HG03159 (cell line): ENCODE measurements at regions not wholly inside any gene's neighbourhood (a gene's known extent, or its start where the extent isn't known, plus 50 kb on each side); places are given as distances from the start of the nearest gene placed in this dataset.
"Not testable (repeated sequence)": the region's sequence is repeated elsewhere in the genome, so short reads cannot be mapped to it uniquely, and the experiment has no call there.

Source experiments
- ATAC-seq: cut with Tn5 transposase; IDR thresholded peaks from one replicate; pipeline ENCODE4 v1.9.1; 2021; ENCODE audit warnings: mild to moderate bottlenecking, moderate library complexity; ENCODE audit not compliant: unreplicated experiment

GRCh38 chrX:89539150-89539549, 382.6 kb upstream of the TGIF2LX start:
- ATAC-seq, result not testable (repeated sequence)

- not testable (repeated sequence) for ATAC-seq
These were observed 364.6 kb upstream of the TGIF2LX start for GRCh38 chrX:89557146-89557545.

GRCh38 chrX:89562079-89562478, 359.6 kb upstream of the TGIF2LX start:
- not testable (repeated sequence) for ATAC-seq

GRCh38 chrX:89563107-89563506, 358.6 kb upstream of the TGIF2LX start:
- ATAC-seq, result not testable (repeated sequence)

GRCh38 chrX:89567787-89568186, 353.9 kb upstream of the TGIF2LX start:
- ATAC-seq, result not testable (repeated sequence)

- ATAC-seq, result not testable (repeated sequence)
These were observed 339.8 kb upstream of the TGIF2LX start for GRCh38 chrX:89581868-89582267.

- ATAC-seq, result not testable (repeated sequence)
These were observed 289.9 kb upstream of the TGIF2LX start for GRCh38 chrX:89631858-89632257.

GRCh38 chrX:89635887-89636286, 285.8 kb upstream of the TGIF2LX start:
- ATAC-seq, result not testable (repeated sequence)

GRCh38 chrX:89658662-89659061, 263.0 kb upstream of the TGIF2LX start:
- not testable (repeated sequence) for ATAC-seq

- ATAC-seq, result not testable (repeated sequence)
These were observed 215.2 kb upstream of the TGIF2LX start for GRCh38 chrX:89706481-89706880.

- ATAC-seq, result not testable (repeated sequence)
These were observed 214.3 kb upstream of the TGIF2LX start for GRCh38 chrX:89707363-89707927.

GRCh38 chrX:89734367-89734766, 187.3 kb upstream of the TGIF2LX start:
- not testable (repeated sequence) for ATAC-seq

- ATAC-seq, result not testable (repeated sequence)
These were observed 165.2 kb upstream of the TGIF2LX start for GRCh38 chrX:89756466-89756865.

- not testable (repeated sequence) for ATAC-seq
These were observed 163.9 kb upstream of the TGIF2LX start for GRCh38 chrX:89757767-89758166.

- not testable (repeated sequence) for ATAC-seq
These were observed 162.5 kb upstream of the TGIF2LX start for GRCh38 chrX:89759076-89759685.

- ATAC-seq, result not testable (repeated sequence)
These were observed 150.1 kb upstream of the TGIF2LX start for GRCh38 chrX:89771639-89772038.

GRCh38 chrX:89811440-89811839, 110.3 kb upstream of the TGIF2LX start:
- not testable (repeated sequence) for ATAC-seq

GRCh38 chrX:89839723-89840122, 82.0 kb upstream of the TGIF2LX start:
- not testable (repeated sequence) for ATAC-seq

GRCh38 chrX:89871662-89872061, 50.0 kb upstream of the TGIF2LX start:
- peak; percentile 97 for ATAC-seq
